OCI-LY7 (cell line): ENCODE measurements at regions not wholly inside any gene's neighbourhood (a gene's known extent, or its start where the extent isn't known, plus 50 kb on each side); places are given as distances from the start of the nearest gene placed in this dataset.

ENCODE experiments used
- CTCF ChIP-seq: fragments of 200-600 bp; sonication (generic); conservative IDR thresholded peaks from 2 replicates; pipeline ENCODE4 v1.5.1; 2014; ENCODE audit warnings: mild to moderate bottlenecking, antibody characterized with exemption, low read length, moderate library complexity, mixed read lengths
- EZH2phosphoT487 ChIP-seq: fragments of 200-600 bp; sonication (generic); IDR thresholded peaks from 2 replicates; pipeline ENCODE4 v1.6.1; 2018; ENCODE audit warnings: low read depth, borderline replicate concordance, mild to moderate bottlenecking, mixed run types, antibody characterized with exemption, low read length, moderate library complexity, mixed read lengths

GRCh38 chr14:29353513-29353912 is 574.1 kb downstream of the PRKD1 start:
- no peak for TF ChIP-seq CTCF
- no peak for TF ChIP-seq EZH2phosphoT487
